GM12864 (cell line): ENCODE measurements at regions not wholly inside any gene's neighbourhood (a gene's known extent, or its start where the extent isn't known, plus 50 kb on each side); places are given as distances from the start of the nearest gene placed in this dataset.

Experiments
- DNase-seq: peaks from one replicate; pipeline ENCODE4 v3.0.0-alpha.2; 2011; ENCODE audit warnings: low read depth
- H3K4me3 ChIP-seq: 2 replicates; pipeline ENCODE4 v1.5.1; 2011; ENCODE audit warnings: mild to moderate bottlenecking, low read depth, low read length, control low read depth
- CTCF ChIP-seq: IDR thresholded peaks from 2 replicates; pipeline ENCODE4 v1.5.1; 2011; ENCODE audit warnings: low read depth, mild to moderate bottlenecking, moderate library complexity, low read length, control low read depth, inconsistent platforms; ENCODE audit errors: missing control alignments

GRCh38 chr7:145293754-145294153 is 457.9 kb upstream of the TPK1 start:
- TF ChIP-seq CTCF = no peak
- no peak overlapping the region for H3K4me3 ChIP-seq
- DNase-seq = no peak

- TF ChIP-seq CTCF = no peak
- no peak overlapping the region for H3K4me3 ChIP-seq
- DNase-seq = no peak
Measured at GRCh38 chr7:145293228-145293701, 457.4 kb upstream of the TPK1 start.

- H3K4me3 ChIP-seq = no peak overlapping the region
- TF ChIP-seq CTCF = no peak
- no peak for DNase-seq
Measured at GRCh38 chr7:145289384-145289783, 453.5 kb upstream of the TPK1 start.

- DNase-seq = no peak
Measured at GRCh38 chr7:145276118-145276517, 440.3 kb upstream of the TPK1 start.

GRCh38 chr7:145269418-145270161 is 433.7 kb upstream of the TPK1 start:
- TF ChIP-seq CTCF = no peak
- H3K4me3 ChIP-seq = no peak overlapping the region
- no peak for DNase-seq

More at GRCh38 chr7:145276118-145276517, 440.3 kb upstream of the TPK1 start:
- no peak for TF ChIP-seq CTCF
- no peak overlapping the region for H3K4me3 ChIP-seq

GRCh38 chr7:145265180-145265579 is 429.3 kb upstream of the TPK1 start:
- no peak for TF ChIP-seq CTCF
- no peak for DNase-seq
- no peak overlapping the region for H3K4me3 ChIP-seq

GRCh38 chr7:145263886-145264285 is 428.0 kb upstream of the TPK1 start:
- no peak for TF ChIP-seq CTCF
- no peak for DNase-seq
- no peak overlapping the region for H3K4me3 ChIP-seq
